MV-4-11 (cell line): ENCODE measurements at regions not wholly inside any gene's neighbourhood (a gene's known extent, or its start where the extent isn't known, plus 50 kb on each side); places are given as distances from the start of the nearest gene placed in this dataset.

Experiments
- DNase-seq: peaks from one replicate; lab custom pipeline; 2025; lab: John Stamatoyannopoulos, UW

DNA sequence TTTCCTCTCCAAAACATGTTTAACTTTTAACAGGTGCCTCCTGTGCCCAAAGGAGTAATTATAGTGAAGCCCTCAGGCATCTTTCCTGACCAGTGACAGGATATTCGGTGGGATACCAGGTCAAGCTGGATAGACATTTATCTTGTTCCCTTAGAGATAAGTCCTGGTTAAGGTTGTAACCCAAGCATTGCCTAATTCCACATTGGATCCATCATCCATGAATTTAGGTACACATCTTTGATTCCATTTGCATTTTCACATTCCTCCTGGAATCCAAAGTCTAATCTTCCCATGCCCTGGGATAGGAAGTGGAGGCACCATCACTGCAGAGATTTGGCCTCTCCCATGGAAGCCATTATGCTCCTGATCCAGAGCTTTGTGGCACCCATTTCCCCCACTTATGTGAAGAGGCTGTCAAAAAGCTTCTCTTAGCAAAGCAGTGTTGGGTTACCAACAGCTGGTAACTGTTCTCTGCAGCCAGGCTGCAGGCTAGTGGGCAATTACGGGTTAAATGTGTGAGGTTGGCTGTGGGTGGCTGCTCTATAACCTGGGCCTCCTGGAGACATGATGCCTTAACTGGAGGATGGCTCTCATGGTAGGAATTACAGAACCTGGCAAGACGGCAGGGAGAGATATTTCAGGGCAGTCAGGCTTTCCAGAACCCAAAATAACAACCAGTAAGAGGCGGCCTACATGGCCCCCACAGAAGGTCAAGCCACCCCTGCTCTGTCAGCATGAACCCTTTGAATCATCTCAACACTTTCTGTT is 96.9 kb upstream of the VGLL2 start:
- no peak for DNase-seq

DNA sequence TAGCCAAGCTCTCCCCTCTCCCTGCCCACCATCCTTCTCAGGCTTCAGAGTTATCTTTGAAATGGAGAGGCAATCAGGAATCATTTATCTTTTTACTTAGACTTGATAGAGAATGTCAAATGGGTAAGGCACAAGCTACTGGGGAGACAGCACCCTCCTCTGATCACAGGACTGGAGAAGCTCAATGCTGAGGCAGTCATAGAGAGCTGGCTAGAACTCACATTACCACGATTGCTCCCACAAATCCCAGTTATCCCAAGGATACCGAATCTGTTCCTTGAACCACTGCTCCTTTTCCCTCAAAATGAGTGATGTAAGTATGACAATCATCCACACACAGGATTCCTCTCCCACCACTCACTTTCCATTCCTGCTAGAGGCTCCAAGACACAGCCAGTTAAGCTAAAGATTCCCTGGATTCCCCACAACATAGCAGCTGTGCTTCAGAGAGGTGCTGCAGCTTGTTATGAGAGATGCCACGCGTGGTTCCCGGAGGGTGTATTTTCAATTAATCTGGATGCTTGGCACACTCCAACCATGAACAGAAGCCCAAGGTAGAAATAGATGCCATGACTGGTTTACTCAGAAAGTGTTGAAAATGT is 96.2 kb upstream of the VGLL2 start:
- no peak for DNase-seq

DNA sequence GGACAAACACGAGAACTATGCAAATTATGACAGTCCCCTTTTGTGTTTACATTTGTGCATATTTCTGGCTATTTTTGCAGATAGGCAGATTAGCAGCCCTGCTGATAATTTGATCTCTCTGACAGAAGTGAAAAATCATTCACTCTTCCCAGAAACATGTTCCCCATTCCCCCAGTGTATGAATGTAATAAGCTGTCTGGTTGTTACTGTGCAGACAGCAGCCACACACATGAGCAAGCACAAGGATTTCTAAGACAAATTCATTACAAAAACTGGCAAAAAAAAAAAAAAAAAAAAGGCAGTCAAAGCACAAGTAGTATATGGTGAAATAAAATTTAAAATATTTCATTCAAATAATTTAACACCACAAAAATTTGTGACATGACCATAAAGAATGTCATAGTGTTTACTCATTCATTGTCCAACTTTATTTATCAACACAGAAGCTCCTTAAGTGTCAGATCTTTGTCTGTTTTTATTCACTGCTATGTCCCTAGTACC is 95.5 kb upstream of the VGLL2 start:
- no peak for DNase-seq

DNA sequence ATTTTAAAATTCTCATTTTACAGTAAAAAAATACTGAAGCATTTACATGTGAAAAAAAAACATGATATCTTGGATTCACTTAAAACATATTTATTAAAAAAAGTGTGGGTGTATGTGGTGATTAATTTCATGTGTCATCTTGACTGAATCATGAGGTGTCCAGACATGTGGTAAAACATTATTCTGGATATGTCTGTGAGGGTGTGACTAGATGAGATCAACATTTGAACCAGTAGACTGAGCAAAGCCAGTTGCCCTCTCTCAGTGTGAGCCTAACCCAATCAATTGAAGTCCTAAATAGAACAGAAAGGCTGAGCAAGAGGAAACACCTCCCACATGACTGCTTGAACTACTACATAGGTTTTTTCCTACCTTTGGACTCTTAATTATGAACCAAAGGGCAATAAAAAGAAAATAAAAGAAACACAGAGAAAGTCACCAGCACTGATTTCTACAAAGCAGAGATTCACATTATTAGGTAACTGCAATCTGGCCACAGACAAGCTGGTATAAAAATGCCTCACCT is 90.5 kb upstream of the VGLL2 start:
- no peak for DNase-seq

DNA sequence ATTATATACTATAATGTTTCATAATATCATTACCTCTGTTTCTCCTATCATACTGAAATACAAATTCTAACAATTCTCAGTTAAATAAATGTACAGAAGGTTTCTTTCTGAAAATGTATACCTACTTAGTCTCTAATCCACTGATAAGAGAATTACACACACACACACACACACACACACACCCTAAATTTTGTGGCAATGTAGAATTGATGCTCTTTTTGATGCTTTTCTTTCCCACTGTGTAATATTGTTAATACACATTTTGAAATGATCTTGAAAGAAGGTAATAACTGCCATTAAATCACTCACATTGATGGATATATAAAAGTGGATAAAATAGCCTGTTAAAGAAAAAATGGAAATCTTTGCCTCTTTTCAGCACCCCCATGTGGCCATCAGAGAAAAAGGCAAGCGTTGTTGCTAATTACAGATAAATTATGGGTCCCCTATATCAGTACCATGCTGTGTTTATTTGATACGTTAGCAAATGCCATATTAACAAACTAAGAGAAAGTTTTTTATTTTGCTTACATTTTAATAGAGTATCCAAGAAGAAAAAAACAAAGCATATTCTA is 76.6 kb upstream of the VGLL2 start:
- DNase-seq, result no peak

DNA sequence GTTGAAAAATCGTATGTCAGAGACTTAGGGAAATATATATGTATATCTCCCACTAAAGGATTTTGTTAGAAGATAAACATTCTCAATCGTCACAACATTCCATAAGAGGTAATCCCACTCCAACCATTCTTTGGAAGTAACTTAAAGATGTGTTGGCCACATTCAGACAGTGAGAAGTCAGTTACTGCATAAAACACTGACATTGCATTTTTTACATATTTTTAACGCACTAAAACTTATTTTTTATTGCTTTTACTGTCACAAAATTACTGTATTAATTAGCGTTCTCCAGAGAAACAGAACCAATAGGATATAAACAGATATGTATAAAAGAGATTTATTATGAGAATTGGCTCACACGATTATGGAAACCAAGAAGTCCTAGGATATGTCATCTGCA is 74.3 kb upstream of the VGLL2 start:
- no peak for DNase-seq

DNA sequence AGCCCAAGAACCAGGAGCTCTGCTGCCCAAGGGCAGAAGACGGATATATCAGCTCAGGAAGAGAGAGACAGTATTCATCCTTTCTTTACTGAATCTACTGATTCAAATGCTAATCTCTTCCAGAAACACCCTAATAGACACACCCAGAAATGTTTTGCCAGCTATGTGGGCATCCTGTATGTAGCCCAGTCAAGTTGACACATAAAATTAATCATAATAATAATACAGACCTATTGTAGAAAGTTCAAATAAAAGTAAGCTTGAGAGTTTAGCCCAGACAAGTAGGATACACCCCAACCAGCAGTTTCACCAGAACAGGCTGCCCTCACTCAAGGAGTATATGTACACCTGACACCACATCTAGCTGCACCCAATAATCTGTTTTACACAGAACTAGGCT is 73.9 kb upstream of the VGLL2 start:
- no peak for DNase-seq

DNA sequence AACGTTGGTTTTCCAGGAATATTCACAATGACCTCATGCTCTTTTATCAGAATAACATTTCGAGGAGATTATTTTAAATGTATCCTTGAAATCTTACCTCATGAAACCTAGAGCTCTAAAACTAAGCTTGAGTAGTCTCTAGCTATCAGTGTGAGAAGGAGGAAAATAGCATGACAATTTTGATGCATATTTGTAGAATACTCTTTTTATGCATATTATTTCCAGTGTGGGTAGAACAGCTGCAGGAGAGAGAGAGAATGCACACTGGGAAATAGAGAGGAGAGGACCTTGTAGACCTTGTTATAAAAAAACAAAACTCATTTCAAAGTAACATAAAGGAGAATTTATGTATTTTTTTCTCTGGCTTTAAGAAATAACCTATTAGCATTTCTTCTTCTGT is 71.1 kb upstream of the VGLL2 start:
- DNase-seq, result no peak

DNA sequence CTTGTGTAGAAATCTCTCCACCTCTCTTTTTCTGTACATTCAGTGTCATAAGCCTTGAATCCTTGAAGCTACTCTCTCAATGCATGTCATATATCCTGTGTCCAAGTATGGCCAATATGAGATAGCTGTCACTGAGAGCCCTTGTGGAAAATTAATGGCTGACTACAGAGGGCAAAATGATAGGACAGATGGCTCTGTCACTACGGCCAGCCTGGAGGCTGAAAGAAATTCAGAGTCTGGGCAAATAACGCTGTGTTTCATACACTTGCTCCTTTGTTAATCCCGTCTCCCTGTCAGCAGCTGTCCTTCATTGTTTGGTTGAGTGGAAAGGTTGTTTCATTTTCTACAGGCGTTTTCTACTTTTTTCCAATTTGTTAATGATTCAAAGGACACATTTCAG is 70.4 kb upstream of the VGLL2 start:
- no peak for DNase-seq

DNA sequence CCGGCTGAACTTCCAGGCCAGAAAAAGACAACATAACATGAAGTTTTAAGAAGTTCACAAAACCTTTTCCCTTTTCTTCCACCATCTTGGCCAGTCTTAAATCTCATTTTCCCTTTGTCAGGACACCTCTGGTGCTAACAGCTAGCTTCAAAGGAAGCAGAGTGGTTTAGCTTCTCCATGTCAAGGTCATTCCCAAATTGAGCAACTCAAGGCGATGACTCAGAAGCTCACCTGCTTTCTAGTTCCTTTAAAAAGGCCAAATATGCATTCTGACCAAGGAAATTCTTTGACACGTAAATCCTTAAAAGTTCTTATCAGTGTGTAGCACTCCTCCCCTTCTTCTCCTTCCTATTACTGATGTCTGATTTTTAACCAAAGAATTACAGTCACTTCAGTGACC is 69.6 kb upstream of the VGLL2 start:
- DNase-seq, result no peak

DNA sequence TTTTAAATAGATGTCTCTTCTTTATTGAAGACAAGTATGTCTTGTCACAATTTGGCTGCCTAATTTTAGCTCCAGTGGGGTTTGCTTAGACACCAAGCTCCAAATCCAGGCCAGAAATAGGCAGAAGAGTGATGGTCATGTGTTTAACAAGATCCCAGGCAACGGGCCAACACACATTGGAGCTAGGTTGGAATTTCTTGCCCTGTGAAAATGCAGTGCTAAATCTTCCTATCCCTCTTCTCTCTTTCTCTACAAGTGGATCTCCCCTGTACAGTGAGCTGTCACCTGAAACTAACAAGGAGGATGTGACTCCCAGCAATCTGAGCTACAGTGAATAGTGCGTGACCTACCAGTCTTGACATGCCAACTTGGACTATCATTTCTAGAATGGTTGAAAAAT is 65.3 kb upstream of the VGLL2 start:
- DNase-seq, result no peak

DNA sequence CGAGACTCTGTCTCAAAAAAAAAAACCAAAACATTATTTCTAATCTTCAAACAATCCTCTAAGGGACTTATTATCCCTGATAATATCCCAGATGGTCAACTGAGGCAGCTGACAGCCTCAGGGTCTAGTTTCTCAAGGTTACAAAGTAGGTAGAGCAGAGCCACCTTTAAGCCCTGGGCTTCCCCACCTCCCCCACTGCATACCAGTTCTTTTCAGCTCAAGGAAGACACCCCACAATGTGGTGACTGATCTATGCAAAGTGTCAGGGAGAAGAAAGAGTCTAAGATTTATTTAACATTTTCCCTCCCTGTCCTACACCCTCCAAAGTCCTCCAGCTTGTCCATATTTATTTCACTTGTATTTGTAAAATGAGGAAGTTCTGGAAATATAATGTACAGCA is 60.5 kb upstream of the VGLL2 start:
- no peak for DNase-seq

DNA sequence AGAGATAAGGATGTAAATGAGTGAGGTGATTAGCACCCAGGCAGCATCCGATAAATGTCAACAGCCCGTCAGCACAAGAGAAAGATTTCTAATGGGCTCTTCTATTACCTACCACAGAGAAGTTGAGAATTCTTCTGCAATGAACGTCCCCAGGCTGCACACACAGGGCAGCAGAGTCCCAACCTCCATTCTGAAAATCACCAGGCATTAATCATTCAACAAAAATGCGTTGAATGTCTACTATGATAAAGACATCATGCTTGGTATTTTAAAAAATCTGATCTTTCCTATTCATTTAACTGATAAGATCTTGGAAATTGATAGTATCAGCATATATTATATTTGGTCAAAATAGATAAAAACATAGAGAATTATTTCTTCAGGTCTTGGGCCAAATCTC is 59.5 kb upstream of the VGLL2 start:
- no peak for DNase-seq

DNA sequence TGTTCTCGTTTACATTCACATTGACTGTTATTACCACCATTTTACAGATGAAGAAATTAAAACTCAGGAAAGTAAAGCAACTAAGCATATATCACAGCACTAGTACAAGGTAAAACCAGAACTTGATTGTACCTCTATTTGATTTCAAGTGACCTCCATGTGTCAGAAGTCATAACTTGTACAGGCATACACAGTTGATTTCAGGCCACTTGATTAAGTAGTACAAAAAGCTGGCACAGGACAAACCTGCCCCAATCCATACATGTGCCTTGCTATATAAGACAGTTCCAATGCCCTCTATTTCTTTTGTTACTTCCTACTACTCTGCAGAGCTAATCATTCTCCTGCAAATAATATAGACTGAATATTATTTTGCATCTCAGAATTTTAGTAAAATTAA is 58.8 kb upstream of the VGLL2 start:
- DNase-seq, result no peak

DNA sequence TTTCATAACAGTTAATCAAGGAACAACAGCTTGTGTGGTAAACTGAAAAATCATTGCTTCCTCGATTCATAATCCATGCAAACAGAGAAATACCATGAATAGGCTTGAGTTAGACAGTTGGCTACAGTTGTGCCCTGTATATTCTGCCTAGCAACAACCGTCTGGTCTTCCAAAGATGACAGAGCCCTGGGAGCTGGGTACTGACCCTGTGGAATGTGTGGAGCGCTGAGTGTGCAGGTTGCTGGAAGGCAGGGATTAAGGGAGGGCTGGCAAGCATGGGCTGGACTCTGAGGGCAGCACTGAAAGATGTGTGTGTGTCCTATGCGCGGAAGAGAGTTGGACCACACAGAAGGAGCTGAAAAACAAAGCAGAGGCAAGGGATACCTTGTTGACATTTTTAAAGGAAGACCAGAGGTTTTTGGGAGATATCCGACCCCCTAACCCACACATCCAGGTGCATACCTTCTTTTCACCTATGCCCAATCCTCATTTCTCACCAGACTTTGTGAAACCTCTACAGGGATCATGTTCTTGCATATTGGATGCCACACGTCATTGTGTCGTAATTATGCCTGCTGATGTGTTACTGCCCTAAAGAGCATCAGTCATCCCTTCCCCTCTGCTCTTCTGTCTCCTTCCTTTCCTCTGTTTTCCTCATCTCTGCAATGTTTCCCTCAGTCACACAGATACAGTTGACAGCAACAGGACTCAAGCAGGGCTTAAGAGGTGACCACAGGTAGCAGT is 58.2 kb upstream of the VGLL2 start:
- no peak for DNase-seq

DNA sequence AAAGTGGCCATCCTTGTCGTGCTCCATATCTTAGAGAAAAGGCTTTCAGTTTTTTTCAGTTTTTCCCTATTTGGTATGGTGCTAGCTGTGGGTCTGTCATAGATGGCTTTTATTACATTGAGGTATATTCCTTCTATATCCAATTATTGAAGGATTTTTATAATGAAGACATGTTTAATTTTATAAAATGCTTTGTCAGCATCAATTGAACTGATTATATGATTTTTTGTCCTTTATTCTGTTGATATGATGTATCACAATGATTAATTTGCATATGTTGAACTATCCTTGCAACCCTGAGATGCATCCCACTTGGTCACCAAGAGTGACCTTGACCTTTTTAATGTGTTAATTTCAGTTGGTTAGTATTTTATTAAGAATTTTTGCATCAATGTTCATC is 55.1 kb upstream of the VGLL2 start:
- no peak for DNase-seq

DNA sequence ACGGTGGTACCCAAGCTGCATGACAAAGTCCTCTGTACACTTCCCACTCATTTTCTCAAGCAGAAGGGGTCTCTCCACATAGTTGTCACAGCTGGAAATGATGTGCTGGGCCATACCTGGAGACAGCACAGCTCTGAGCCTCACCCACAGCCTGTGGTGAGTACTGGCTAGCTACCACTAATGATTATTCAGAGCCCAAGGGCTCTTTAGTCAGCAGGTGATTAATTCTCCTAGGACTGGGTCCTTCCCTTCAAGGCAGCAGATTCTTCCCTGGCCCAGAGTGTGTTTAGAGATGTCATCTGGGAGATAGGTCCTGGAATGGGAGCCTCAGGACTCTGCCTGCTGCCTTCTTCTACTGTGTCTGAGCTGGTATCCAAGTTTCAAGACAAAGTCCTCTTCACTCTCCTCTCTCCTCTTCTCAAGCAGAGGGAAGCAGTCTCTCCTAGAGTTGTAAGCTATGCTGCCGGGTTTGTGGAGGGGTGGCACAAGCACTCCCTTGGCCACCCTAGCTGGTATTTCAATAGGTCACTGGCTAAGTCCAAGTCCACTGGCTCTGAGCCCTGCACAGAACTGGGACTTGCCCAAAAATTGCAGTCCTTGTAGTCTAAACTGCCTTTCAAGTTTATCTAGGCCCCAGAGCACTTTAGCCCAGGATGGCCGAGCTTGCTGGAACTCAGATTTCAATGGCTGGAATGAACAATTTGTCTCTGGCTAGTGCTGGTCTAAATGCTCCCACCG is 49.8 kb upstream of the VGLL2 start:
- no peak for DNase-seq
